GM12874 (cell line): ENCODE measurements at regions not wholly inside any gene's neighbourhood (a gene's known extent, or its start where the extent isn't known, plus 50 kb on each side); places are given as distances from the start of the nearest gene placed in this dataset.

Experiments
- CTCF ChIP-seq: IDR thresholded peaks from 2 replicates; pipeline ENCODE4 v1.5.1; 2011; ENCODE audit warnings: low read depth, mild to moderate bottlenecking, control low read depth, low read length, moderate library complexity; ENCODE audit not compliant: insufficient read depth

GRCh38 chr14:83356080-83356479 lies 1822.4 kb upstream of the SEL1L start:
- TF ChIP-seq CTCF = no peak

DNA sequence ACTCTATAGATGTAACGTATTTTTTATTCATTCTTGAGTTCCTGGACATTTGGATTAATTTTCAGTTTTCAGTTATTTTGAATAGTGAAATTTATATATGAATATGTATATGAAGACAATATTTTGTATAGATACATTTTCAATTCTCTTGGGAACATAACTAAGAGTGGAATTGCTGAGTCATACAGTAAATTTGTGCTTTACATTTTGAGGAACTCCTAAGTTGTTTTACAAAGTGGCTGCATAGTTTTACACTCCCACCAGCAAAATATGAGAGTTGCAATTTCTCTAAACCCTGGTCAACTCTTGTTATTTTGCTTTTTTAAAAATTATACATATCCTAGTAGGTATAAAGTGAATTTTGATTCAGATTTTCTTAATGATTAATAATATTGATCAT lies 1838.6 kb upstream of the SEL1L start:
- no peak for TF ChIP-seq CTCF

DNA sequence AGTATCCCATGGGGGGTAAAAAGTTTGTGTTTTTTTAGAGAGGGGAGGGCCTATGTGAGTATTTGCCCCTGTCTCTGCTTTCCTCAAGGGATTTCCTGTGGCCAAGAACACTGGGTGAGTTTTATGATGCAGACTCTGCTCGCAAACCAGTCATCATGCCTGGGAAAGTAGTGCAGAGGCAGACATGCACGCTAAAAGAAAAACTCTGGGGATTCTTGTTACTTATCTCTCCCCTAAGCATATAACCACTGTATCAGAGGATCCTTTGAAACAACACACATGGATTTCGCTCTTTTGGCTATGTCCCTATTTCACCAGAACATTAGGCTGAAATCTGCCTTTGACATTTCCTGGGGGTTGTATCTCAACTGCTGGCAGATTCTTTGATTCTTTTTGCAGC lies 1845.8 kb upstream of the SEL1L start:
- no peak for TF ChIP-seq CTCF

GRCh38 chr14:83384253-83384652 lies 1850.6 kb upstream of the SEL1L start:
- TF ChIP-seq CTCF = no peak

DNA sequence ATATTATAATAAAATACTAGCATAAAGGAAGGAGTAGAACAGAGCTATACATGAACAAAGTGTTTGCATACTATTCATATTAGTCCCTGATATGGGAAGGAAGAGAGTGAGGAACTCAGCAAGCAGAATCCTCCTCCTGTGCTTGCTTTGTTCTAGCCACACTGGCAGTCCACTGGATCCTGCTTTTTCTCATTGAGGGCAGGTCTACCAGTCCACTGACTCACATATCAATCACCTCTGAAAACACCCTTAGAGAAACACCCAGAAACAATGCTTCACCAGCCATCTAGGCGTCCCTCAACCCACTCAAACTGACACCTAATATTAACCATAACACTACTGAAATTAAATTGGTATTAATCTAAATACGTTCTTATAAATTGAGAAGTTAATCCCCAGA lies 1861.7 kb upstream of the SEL1L start:
- no peak for TF ChIP-seq CTCF

GRCh38 chr14:83416476-83416875 lies 1882.8 kb upstream of the SEL1L start:
- no peak for TF ChIP-seq CTCF

GRCh38 chr14:83419420-83419819 lies 1885.8 kb upstream of the SEL1L start:
- no peak for TF ChIP-seq CTCF

DNA sequence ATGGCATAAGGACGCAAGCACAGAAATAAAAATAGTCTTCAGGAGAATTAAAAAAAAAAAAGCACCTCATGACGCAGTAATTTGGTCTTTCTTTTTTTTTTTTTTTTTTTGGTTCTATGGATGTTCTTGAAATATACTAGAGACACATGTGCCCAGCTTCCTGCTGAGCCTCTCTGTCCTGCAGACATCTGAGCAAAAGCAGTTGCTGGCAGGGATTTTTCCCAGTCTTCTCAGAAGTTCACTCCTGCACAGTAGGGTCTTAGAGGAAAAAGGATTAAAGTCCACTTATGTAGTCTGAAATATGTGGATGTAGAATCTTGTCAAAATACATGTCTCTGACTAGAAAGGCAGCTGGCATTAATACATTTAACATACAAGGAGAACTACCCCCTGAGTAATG lies 1888.1 kb upstream of the SEL1L start:
- no peak for TF ChIP-seq CTCF
